T-helper 2 cell (primary cell): ENCODE measurements at regions not wholly inside any gene's neighbourhood (a gene's known extent, or its start where the extent isn't known, plus 50 kb on each side); places are given as distances from the start of the nearest gene placed in this dataset.

Experiments used
- DNase-seq, 5 experiments: peaks; one replicate each; pipeline versions ENCODE4 v3.0.0 to v3.0.0-alpha.2; 2012 to 2022

DNA sequence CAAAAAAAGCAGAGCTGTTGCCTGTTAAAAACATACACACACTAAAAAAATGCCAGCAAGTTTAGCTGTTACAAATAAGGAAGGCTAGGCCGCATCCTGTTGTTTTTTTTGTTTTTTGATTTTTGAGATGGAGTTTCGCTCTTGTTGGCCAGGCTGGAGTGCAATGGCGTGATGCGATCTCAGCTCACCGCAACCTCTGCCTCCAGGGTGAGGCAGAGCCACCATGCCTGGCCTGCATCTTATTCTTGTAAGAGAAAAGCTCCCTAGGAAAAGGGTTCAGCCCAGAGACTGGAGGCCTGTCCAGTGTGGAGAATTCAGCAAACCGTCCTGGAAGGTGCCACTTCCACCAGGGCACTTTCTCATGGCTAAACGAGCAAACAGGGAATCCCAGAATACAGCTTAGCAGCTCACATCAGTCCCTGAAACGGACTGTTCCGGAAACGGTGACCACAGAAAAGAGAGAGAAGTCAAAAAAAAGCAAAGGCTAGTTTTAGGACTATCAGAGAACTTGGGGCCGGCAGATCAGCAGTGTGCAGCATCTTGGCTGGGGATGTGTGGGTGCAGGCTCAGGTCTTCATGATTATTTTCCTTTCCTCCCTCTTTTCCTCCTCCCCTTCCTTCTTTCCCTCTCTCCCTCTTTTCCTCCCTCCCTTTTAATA, 283.6 kb downstream of the AJAP1 start:
- DNase-seq, result no peak

DNA sequence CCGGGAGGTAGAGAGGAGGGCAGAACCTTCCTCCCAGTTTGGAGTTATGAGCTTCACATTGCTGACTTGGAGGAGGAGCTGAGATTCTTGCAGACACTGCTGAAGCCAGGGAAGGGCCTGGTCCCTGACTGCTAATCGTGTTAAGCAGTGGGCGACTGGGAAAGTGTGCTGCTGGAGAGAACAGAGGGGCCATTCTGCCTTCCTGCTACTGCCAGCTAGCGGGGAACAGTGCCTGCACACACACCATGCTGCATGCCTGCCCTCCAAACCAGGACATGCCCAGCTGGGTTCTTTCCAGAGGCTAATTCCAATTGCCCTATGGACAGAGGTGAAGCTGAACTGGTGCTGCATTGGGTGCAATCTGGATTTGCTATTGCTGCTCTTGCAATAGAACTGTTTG, 281.4 kb downstream of the AJAP1 start:
- DNase-seq, result no peak

DNA sequence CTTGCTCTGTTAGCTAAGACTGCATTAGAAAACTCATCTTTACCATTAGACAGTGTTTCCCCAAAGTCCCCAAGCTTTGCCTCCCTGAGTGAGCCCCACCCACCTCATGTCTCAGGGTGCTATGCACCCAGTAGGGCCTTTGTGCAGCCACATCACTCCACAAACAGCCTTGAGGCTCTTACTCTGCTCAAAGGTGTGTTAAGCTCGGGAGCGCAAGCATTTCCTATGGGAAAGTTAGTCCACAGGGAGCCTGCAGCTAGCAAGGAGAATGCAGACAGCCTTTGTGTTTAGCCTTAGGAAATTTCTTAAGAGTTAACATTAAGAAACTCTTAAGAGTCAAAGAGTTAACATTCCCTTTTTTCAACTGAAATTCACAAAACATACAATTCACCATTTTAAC, 278.8 kb downstream of the AJAP1 start:
- no peak for DNase-seq

DNA sequence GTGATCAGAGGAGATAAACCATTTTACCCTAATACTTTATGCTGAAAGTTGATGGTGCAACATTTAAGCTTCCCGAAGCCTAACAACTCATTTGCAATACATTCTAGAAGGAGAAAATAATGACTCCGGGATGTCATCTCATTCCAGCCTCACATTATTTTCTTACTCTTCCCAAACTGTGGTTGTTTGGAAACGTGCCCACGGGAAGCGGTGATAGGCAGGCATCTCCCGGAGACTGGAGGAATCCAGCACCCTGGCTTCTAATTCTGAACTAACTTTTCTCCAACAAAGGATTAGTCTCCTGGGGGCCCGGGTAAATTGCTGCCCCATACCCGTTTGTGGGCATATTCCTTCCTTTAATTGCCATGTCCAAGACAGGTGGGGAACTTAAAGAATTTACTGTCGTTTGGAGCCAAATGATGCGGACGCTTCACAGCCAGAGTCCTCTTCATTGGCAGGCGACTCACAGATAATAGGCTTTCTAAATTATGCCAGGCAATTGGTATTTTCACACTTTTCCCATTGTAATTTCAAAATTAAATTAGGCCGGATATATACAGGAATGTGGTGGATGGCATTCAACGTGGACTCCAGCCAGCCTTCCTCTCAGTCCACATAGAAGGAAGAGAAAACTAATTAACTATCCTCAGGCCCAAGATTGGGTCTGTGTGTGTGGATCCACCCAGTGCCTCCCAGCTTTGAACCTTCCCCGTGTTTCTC, 278.1 kb downstream of the AJAP1 start:
- DNase-seq, result no peak

DNA sequence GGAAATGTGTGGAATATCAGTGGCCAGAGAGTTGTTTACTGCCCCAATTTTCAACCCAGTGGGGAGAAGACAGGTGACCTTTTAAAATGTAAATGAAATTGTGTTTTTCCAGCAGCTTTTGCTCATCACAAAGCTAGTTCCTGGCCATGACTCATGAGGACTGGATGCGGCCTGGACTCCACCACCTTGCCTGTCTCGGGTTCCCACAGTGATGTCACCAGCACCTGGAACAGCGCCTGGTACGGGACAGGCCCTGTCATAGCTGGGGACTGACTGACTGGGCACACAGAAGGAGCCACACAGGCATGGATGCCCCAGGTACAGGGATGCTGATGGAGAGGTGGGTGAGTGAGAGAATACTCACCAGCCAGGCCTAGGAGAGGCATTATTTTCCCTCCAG, 277.1 kb downstream of the AJAP1 start:
- no peak for DNase-seq

DNA sequence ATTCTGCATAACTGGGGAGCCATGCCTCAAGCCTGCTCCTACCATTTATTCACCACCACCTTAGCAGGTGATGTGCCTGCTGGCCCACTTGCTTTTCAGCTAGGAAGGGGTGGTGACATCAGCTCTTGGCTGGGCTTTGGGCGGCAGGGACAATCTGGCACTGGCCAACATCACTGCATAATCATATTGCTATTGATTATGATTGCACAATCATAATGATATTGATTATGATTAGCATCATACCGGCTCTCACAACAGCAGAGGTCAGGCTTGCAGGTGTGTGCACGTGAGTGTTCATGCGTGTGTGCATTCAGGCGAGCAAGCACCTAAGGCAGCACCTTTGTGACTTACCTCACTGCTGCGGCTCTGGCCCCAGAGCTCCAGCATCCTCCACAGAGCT, 273.8 kb downstream of the AJAP1 start:
- DNase-seq, result no peak

DNA sequence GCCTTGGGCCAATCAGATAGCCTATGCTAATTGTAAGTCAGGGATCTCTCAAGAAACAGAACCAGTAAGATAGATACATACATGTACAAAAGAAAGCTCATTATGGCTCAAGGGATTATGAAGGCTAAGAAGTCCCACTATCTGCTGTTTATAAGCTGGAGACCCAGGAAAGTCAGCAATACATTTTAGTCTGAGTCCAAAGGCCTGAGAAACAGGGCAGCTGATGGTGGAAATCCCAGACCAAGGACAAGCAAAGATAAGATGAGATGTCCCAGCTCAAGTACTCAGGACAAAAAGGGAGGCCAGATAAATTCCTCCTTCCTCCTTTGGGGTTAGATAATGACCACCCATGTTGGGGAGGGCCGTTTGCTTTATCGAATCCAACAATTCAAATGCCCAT, 269.9 kb downstream of the AJAP1 start:
- DNase-seq, result no peak

DNA sequence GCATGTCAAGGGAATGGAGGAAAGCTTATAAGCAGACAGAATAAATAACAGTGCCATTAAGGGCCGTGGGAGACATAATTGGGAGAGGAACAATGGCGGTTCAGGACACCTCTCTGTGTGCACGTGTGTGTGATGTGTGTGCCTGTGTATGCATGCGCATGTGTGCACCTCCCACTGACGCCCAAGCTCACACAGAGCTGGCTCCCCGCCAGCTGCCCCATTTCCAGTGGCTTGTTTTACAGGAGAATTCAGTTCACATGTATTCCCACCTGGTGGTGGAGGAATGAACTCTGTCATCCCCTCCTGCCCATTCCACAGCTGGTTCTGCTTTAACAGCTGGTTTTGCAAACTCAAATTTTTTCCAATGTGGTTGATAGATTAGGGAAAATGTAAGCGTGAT, 262.2 kb downstream of the AJAP1 start:
- no peak for DNase-seq

DNA sequence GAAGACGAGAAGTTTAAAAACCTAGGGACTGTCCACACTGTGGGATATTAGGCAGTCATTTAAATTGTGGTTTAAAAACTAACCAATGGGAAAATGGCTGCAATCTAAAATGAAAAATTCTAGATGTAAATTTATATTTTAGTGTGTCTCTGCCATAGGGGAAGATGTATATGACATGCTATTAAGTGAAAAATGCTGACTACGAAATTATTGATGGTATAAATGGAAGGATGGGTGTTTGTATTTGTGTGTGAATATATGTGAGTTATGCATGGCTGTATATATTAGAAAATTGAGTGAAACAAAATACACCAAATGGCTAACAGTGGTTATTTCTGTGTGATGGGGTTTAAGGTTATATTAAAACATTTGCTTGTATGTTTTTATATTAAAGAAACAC, 260.7 kb downstream of the AJAP1 start:
- DNase-seq, result no peak

DNA sequence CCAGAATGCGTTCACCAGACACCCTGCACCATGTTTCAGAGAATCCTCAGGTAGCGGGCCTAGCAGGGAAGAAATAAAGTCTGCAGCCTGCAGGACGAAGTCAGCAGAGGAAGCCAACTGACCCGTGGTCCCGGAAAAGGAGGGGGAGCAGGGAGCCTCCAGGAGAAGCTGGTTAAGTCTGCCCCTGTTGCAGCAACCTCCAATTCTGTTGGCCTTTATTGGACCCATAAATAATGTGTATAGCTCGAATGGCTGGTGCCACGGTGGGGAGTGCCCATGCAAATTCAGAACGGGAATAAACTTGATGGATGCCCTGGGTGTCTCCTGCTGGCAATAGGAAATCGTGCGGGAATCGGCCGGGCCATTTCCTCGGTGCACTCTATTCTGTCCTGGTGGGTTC, 254.1 kb downstream of the AJAP1 start:
- no peak for DNase-seq

DNA sequence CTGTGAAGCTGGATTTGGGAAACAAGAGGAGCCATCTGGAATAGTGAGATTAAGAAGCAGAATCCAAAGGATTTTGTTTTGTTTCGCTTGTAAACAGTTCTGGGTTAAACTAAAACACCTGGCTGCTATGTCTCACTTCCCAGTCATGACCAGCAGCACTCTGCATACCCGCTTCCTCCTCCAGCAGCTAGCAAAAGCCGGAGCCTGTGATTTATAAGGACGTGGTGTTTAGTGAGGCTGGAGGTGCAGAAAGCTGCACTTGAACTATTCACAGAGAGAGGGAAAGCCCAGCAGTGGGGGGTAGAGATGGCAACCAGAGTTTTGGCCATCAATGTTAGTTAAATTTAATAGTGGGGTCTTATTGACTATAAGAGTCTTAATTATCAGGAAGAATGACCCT, 240.2 kb downstream of the AJAP1 start:
- DNase-seq, result no peak

DNA sequence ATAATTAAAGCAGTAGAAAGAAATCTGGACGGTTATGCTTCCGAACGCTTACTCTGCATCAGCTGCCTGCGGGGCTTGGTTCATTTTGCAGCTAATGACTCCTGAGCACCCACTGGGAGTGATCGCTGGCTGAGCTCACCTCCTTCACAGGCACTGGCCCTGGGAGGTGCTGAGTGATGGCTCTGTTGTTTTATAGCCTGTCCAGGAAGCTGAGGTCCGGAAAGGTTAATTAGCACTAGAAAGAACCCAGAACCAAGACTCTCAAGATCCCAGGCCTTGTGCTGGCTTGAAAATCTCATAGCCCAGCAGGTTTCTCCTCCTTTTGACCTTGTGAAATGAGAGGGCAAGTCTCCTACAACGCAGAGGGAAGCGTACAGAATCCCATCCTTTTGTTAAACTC, 226.2 kb downstream of the AJAP1 start:
- no peak for DNase-seq

DNA sequence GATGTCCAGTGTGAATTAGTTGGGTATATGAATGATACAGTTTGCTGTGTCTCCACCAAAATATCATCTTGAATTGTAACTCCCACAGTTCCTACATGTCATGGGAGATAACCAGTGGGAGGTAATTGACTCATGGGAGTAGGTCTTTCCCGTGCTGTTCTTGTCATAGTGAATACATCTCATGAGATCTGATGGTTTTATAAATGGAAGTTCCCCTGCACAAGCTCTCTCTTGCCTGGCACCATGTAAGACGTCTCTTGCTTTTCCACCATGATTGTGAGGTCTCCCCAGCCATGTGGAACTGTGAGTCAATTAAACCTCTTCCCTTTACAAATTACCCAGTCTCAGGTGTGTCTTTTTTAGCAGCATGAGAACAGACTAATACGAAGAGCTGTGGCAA, 223.0 kb downstream of the AJAP1 start:
- DNase-seq, result no peak

DNA sequence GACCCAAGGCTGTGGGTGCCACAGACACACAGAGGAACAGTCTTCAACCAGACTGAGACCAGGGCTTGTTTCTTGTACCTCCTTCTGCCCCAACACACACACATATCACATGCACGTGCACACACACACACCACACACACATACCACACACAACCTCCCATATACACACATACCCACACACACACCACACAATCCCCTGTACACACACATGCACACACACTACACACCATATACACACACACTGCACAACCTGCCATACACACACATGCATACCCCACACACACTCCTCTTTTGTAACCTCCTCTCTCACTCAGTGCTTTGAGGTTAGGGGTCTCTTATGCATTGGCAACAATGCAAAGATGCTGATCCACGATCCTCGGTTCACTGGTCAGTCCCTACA, 217.0 kb downstream of the AJAP1 start:
- no peak for DNase-seq

DNA sequence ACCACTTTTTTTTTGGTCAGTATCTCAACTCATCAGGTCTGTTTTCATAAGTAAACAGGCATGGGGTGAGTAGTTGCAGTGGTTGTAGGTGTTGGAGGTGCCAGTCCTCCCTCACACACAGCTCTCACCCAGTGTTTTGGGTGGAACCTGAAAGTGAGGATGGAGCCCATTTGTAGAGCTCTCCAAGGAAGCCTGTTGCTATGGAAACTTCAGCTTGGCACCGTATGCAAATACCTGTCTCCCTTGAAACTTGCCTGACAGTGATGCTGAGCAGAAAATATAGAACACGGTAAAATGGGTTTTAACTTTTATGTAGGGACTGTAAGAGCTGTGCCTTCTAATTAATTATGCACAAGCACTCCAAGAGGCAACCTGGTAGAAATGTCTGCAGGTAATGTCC, 214.1 kb downstream of the AJAP1 start:
- no peak for DNase-seq

DNA sequence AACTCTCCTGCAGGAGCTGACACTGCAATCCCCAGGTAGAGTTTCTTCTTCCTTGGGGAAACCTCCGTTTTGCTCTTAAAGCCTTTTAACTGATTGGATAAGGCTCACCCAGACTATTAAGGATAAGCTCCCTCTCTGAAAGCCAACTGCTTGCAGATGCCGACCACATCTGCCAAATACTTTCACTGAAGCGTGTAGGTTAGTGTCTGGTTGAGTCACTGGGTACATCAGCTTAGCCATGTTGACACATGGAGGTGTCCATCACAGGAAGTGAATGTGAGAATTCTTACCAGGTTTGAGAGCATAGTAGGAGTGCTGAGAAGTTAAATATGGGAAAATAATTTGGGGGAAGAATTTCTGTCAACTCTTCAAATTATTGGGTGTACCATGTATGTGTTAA, 202.0 kb downstream of the AJAP1 start:
- no peak for DNase-seq

DNA sequence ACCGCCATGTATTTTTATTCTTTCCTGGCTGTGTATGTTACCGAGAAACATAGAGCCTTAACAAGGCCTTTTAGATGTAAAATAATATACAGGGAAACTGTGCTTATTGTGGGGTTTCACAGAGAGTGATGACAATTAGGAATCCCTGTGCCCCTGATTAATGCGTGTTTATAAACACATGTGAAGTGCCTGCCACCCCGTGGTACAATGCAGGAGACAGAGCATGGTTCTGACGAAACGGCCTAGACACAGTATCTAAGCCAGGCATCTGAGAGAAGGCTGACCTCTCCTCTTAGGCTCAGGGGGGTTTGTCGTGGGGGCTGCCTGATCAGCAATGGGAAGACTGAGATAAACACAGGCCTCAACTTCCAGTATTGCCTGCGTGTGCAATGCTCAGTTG, 200.0 kb downstream of the AJAP1 start:
- no peak for DNase-seq

DNA sequence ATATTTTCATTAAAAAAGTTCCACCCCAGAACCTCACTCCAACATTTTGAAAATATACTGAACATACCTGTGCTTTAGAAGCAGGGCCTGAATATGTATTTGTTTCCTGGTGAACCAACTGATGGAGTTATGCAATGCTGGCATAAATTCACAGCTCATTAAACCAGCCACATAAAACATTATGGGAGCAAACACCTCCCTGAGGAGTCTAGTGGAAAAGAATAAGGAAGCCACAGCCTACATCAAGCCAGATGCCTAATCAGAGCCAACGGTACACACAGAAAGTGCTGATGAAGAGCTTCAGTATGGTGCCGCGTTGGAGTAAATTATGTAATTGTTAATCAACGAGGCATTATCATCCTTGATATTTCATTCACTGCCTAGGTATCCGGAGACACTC, 199.5 kb downstream of the AJAP1 start:
- no peak for DNase-seq

DNA sequence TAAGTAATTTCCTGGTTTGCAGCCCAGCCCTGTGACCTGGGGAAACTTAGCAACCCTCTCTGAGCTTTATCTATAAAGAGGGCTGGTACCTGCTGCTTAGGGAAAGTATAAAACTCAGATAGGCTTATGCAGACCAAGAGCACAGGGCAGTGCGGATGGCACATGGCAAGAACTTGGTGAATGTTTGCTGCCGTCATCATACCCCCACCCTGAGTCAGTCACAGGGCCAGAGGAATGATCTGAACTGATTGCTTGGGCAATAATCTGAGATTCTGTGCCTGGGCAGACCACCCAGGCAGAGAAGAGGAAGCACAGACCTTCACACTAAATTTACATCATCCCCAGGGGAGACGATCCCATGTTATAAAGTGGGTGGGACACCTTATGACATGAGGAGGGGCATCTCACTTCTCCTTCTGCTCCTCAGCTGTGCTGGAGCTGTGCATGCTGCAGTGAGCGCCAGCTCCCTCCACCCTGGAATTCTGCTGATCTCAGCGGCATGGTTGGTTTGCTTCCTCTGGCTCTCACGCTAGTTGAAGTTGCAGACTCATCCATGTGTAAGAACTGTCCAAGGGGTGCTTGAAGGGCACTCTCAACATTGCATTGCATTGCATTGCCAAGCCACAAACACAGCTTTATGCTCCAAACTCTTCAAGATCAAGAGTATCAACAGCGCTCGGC, 197.1 kb downstream of the AJAP1 start:
- no peak for DNase-seq

DNA sequence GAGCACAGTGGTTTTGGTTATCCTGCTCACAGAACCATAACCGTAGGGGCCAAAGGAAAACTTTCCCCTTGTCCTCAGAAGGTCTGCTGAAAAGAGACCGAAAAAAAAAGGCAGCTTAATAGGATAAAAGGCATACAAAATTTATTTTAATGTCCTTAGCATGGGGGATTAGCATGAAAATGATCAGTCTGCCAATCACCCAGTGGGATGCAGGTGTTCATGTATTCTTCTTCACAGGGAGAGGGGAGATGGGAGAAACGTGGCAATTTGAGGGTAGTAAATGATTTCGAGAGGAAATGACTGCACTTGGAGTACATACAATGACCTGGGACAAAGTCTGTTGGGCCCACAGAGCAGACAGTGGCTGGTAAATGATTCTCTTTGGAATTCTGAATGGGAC, 194.0 kb downstream of the AJAP1 start:
- no peak for DNase-seq

DNA sequence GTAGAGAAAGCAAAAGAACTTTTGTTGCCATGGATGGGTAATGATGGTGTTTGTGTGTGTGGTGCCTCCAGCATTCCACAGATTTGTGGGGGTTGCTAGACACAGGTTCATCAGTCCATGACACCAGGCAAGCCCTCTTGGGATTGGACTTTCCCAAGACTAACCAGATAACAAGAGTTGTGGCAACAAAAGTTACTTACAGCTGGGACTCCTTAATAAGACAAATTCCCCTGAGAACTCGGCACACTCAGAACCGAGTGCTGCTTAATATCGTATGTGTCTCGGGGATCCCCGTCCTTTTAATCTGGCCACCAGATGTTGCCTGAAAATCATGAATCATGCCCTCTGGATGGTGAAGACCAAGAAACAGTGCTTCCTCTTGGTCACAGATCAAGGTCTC, 193.3 kb downstream of the AJAP1 start:
- DNase-seq, result no peak
